ENCODE measurements at regions not wholly inside any gene's neighbourhood (a gene's known extent, or its start where the extent isn't known, plus 50 kb on each side); places are given as distances from the start of the nearest gene placed in this dataset.

GRCh38 chr4:27364509-27364908 lies 503.9 kb downstream of the STIM2 start:
- no peak for TF ChIP-seq CTCF (IDR thresholded peaks at IDR 0.05; ENCODE audit: low read depth, low read length)
- no peak overlapping the region for H3K4me3 ChIP-seq (ENCODE audit: low read depth, low read length)

- H3K4me3 ChIP-seq (ENCODE audit: low read depth, low read length) = no peak overlapping the region
- no peak for TF ChIP-seq CTCF (IDR thresholded peaks at IDR 0.05; ENCODE audit: low read depth, low read length)
Observed at GRCh38 chr4:27366104-27366823, 505.6 kb downstream of the STIM2 start.

GRCh38 chr4:27368781-27369180 lies 508.1 kb downstream of the STIM2 start:
- no peak overlapping the region for H3K4me3 ChIP-seq (ENCODE audit: low read depth, low read length)
- TF ChIP-seq CTCF (IDR thresholded peaks at IDR 0.05; ENCODE audit: low read depth, low read length) = no peak

GRCh38 chr4:27381815-27382214 lies 521.2 kb downstream of the STIM2 start:
- no peak overlapping the region for H3K4me3 ChIP-seq (ENCODE audit: low read depth, low read length)
- TF ChIP-seq CTCF (IDR thresholded peaks at IDR 0.05; ENCODE audit: low read depth, low read length) = no peak

- no peak for TF ChIP-seq CTCF (IDR thresholded peaks at IDR 0.05; ENCODE audit: low read depth, low read length)
- H3K4me3 ChIP-seq (ENCODE audit: low read depth, low read length) = no peak overlapping the region
Observed at GRCh38 chr4:27387711-27388110, 527.1 kb downstream of the STIM2 start.

GRCh38 chr4:27397886-27398285 lies 537.2 kb downstream of the STIM2 start:
- H3K4me3 ChIP-seq (ENCODE audit: low read depth, low read length) = no peak overlapping the region
- TF ChIP-seq CTCF (IDR thresholded peaks at IDR 0.05; ENCODE audit: low read depth, low read length) = no peak

- H3K4me3 ChIP-seq (ENCODE audit: low read depth, low read length) = no peak overlapping the region
- no peak for TF ChIP-seq CTCF (IDR thresholded peaks at IDR 0.05; ENCODE audit: low read depth, low read length)
Observed at GRCh38 chr4:27398631-27399310, 538.1 kb downstream of the STIM2 start.

Measured in WI38 (cell line).